ENCODE measurements at regions not wholly inside any gene's neighbourhood (a gene's known extent, or its start where the extent isn't known, plus 50 kb on each side); places are given as distances from the start of the nearest gene placed in this dataset.

GRCh38 chr5:74391410-74391809 is 249.1 kb downstream of the ENC1 start:
- TF ChIP-seq CTCF (IDR thresholded peaks at IDR 0.05) (no peak), POLR2AphosphoS5 (IDR thresholded peaks at IDR 0.05) (no peak), EP300 (IDR thresholded peaks at IDR 0.05) (no peak), POLR2A (IDR thresholded peaks at IDR 0.05) (no peak)
